GM18508 (cell line): ENCODE measurements at regions not wholly inside any gene's neighbourhood (a gene's known extent, or its start where the extent isn't known, plus 50 kb on each side); places are given as distances from the start of the nearest gene placed in this dataset.

Experiments used
- ATAC-seq: cut with Tn5 transposase; IDR thresholded peaks from one replicate; pipeline ENCODE4 v1.9.1; 2021; ENCODE audit warnings: moderate number of reproducible peaks; ENCODE audit not compliant: insufficient read depth, unreplicated experiment

DNA sequence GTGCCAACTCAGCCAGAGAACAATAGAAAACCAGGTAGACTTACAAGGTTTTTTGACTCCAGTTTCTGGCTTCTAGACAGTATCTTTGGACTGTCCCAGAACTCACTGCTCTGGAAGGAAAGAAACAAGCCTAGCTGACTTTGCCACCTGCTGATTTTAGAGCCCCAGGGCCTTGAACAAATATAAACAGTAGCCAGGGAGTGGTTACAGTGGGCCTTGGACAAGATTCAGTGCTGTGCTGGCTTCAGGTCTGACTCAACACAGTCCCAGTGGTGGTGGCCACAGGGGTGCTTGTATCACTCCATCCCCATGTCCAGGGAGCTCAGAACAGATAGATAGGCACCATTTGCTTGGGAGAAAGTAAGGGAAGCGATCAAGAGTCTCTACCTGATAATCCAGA is 694.1 kb upstream of the ADGRL3 start:
- no peak for ATAC-seq

DNA sequence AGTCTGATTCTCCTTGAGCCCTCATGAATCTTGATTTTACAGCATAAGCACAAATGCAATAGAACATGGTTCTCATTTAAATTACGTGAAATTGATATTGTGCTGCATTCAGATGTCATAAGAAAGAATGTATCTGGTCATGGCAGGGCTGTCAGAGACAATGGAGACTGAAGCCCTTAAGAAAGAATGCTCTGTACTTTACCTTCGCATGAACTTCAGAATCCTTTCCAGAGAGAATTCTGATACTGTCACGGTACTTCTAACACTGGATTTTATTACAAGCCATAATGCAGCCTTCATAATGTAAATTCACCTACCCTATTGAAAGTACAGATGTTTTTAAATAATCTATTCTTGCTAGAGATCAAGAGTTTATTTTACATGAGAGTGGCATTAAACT is 677.9 kb upstream of the ADGRL3 start:
- no peak for ATAC-seq

DNA sequence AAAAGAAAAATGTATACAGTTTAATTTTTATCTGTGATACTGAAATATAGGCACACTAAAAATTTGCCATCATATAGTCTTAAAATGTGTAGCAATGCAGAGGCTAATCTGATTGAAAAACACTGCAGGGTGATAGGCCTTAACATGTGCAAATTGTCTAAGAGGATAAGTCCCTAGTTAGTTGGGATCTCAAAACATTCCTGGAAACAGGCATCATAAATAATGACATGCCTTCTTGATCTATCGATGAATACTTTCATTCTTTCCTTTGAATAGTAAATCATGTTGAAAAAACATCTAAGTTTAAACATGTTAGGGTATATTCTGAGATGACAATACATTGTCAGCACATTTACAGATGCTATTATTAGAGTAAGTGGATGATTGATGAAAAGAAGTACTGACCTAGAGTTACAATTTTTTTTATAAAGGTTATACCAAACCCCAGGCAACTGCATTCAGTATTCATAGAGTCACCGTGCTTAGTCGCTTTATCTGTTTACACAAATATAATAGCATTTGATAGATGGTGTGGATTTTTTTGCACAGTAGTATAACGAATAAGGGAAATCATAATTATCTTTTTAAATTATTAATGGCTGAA is 668.2 kb upstream of the ADGRL3 start:
- no peak for ATAC-seq

DNA sequence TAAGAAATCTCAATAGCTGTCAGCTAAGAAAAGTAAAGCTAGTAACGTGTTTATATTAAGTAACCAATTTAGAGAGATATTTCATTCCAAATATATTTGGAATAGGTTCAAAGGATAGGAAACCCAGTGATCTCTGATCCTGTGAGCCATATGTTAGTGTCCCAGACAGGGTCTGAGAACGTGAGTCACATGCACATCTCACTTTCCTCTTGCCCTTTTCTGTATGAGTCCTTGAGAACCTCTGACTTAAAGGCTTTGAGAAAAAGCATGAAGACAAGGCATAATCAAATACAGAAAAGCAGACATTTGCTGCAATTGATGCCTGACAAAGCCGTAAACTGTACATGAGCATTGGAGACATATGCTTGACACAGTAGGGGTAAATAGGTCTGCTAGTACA is 655.1 kb upstream of the ADGRL3 start:
- no peak for ATAC-seq

DNA sequence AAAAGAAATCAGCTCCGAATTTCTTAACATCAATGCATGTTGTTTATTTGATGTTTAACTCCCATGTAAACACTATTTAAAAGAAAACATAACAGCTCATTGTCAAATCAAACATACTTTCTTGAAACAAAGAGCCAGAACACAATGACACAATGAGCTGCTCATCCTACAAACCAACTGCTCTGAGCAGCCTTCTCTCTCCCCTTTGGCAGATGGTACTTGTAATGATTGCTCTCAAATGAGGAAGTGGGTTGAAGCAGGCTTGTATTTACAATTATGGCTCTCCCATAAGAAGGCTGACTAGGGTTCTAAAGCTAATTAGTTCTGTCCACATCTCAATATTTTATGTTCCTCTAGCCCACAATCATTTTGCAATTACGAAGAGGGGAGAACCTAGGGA is 637.8 kb upstream of the ADGRL3 start:
- no peak for ATAC-seq

DNA sequence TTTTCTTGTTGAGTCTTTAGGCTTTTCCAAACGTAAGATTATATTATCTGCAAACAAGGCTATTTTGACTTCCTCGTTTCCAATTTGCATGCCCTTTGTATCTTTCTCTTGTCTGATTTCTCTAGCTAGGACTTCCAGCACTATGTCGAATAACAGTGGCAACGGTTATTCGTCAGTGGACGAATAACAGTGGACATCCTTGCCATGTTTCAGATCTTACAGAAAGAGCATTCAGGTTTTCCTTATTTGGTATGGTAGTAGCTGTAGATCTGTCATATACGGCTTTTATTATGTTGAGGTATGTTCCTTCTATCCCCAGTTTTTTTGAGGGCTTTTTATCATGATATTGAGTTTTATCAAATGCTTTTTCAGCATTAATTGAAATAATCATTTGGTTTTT is 634.6 kb upstream of the ADGRL3 start:
- no peak for ATAC-seq

DNA sequence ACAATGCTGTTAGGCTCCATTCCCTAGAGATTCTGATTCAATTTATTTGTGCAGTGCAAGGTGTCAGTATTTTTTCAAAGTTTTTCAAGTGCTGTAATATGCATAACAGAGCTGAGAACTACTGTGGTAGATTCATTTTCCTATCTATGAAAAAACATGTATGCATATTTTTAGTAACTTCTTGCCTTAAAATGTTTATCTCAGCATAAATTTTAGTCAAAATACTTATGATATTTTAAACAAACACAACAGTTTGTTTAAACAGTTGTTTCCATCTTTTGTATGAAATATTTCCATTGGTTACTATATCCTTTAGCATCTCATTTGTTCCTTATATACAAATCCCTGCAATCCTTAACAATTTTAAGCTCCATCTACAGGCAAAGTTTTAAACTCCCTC is 624.8 kb upstream of the ADGRL3 start:
- no peak for ATAC-seq

DNA sequence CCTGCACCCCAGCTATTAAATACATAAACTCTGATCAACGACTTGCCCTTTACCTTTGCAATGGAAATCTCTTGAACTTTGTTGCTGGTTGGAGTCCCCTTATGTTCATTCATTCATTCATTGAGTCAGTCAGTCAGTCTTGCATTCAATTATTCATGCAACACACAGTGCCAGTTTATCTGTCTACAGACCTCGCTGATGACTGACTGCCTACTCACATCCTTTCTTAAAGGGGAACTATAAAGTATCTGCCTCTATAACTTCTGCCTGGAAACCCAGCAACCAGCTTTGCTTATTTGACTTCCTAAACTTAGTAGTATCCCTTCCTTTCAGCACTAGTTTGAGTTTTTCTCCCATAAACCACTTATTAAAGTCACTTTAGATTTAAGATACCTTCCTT is 620.8 kb upstream of the ADGRL3 start:
- ATAC-seq, result no peak

DNA sequence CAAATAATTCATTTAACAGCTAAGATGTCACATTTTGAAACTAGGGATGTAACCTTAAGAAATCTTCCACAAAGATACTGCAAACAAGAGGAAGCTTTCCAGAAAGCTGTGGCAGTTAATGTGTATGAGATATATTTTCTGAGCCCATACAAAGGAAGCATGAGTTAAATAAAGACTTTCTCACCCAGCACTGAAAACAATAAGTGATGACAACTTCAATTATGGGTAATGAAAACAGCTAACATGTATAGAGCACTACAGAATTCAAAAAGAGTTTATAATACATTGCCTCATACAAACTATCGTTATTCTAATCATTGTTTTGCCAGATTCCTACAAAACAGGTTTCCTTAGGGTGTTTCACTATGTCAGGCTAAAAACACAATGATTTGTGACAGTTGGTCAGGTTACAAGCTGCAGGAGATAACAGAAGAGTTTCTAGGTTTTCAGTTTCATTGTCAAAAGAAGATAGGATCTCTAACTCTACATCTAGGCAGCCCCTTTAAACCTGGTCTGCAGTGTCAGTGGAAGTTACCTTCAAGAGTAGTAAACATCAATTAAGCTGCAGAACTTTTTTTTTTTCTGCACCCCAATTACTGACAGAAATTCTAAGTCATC is 618.1 kb upstream of the ADGRL3 start:
- ATAC-seq, result no peak

DNA sequence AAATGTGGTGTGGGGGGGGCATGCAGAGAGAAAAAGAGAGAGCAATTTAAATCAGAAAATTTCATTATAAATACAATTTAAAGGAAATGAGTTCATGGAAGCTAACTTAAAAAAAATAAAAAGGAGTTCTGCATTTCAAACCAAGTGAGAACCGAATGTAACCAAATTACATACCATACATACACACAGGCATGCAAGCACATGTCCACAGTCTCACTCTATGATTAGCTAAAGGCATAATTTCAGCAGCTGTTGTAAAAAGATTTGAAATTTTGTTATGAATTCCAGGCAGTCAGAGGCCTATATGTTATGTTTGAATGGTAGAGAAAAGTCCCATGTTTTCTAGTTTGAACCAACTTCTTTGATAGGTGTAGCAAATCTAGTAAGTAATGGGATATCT is 611.6 kb upstream of the ADGRL3 start:
- ATAC-seq, result no peak

DNA sequence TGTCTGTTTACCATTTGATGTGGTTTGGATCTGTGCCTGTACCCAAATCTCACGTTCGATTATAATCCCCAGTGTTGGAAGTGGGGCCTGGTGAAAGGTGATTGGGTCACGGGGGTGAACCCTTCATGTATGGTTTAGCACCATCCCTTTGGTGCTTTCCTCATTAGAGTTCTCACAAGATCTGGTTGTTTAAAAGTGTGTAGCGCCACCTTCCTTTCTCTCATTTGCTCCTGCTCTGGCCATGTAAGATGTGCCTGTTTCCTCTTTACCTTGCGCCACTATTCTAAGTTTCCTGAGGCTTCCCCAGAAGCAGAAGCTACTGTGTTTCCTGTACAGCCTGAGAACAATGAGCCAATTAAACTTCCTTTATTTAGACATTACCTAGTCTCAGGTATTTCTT is 610.7 kb upstream of the ADGRL3 start:
- ATAC-seq, result no peak

DNA sequence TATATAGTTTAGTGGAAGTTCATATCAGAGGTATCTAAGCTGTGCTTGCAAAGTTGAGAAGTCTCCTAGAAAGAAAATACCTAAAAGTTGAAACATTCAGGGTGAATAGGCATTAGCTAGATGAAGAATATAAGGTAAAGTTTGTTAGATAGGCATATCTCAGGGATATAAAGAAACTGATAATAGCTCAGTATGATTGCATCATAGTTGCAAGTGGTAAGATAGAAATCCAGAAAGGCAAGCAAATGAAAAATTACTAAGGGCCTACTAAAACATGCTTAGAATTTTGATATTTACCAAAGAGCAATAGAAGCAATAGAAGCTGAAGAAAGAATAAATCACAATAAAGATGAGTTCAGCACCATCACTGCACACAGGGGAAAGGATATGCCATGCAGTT is 610.0 kb upstream of the ADGRL3 start:
- ATAC-seq, result no peak

DNA sequence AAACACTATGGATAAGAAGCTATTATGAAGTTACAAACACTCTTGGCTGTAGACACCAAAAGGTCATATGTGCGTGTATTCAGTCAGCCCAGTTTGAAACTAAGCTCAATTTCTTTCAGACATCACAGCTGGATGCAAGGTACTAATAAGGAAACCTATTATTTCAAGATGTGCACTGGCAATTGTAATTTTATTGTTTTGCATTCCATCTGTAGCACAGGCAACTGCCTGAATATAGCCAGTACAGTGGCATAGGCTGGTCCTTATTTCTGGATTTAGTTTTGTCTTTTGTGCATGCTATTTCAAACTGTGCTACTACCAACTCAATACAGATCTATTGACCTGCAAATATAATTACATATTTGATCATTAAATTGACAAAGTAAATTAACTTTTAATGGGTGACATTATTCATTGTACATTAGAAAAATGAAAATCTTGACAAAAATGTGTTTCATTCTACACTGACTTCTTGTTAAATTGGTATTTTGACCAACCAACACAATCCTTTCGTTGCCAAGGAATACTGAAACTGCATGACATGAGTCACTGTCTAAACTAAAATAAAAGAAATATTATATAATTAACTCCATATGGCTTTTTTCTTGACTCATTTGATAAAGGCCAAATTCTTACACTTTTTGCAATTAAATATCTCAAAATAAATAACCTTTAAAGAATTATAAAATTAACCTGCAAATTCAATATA is 594.3 kb upstream of the ADGRL3 start:
- ATAC-seq, result no peak

DNA sequence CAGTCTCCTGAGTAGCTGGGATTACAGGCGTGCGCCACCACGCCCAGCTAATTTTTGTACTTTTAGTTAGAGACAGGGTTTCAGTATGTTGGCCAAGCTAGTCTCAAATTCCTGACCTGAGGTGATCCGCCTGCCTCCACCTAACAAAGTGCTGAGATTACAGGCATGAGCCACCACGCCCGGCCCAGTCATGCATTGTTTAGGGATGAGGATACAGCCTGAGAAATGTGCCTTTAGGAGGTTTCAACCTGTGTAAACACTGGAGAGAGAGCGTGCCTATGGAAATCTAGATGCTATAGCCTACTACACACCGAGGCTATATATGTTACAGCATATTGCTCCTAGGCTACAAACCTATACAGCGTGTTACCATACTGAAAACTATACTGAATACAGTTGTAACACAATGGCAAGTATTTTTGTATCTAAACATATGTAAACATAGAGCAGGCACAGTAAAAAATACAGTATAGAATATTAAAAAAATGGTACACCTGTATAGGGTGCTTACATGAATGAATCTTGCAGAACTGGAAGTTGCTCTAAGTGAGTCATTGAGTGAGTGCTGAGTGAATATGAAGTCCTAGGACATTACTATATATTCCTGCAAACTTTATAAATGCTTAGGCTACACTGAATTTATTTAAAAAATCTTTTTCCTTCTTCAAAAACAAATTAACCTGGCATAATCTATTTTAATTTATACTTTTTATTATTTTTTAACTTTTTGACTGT is 588.2 kb upstream of the ADGRL3 start:
- no peak for ATAC-seq

DNA sequence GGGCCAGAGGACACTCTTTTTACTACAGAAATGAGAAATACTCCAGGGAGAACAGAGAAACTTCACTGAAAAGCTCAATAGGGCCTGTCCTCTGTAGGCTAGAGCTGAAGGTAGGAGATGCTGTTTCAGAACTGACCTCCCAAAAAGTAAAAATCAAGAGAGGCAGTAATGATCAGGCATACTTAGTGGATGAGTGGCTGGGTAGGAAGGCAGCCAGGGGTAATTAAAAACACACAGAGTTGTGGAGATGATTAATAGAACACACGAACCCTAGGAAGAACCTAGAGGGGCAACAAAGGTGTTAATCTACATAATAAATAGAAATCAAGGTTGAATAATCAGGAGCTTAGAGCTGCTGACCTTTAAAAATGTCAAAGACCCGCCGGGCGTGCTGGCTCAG is 582.4 kb upstream of the ADGRL3 start:
- no peak for ATAC-seq

DNA sequence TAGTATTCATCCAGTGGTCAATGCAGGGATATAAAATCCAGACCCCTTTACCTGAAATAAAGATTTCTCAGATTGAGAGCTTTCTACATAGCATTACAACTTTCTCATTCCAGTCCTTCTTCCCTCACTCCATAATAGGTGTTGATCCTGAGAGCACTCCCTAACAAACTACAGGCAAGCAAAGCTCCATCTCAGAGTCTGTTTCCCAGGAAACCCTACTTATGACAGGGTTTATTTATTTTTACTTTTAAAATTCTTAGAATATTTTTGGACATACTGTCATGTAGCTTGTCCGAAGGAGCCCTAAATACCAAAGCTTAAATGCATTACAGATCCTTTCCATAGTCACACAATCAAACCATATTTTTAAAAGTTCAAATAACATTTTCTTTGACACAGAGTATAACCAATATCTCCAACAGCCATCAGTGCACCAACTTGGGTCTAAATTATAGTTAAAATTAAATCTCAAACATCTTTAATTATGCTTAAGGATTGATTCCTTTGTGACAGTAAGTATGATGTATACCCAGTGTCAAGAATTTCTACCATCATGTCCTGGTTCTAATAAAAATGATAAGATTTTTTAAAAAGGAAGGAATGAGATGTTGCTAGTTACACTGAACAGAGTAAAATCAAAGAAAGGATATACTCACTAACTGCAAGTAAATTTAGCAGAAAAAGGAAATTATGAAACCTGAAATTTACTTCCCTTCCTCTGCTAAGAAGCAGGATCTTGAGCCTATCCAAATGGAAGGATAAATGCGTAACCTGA is 580.4 kb upstream of the ADGRL3 start:
- no peak for ATAC-seq

DNA sequence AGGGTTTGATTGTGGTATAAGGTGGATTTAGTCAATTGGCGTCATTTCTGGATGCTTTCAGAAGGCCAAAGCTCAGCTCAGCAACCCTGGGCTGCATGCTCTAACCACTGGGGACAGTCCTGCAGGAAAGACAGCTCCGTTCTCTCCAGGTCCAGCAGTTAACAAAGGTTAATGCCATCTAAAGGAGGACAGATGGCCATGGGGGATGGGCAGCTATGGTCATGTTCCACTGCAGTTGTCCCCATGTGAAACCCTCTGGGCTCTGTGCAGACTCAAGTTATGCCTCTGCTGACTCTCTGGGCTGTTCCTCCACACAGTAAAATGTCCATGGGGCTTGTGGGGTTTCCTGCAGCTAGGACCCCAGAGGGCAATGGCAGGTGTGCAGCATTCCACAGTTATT is 562.1 kb upstream of the ADGRL3 start:
- no peak for ATAC-seq

DNA sequence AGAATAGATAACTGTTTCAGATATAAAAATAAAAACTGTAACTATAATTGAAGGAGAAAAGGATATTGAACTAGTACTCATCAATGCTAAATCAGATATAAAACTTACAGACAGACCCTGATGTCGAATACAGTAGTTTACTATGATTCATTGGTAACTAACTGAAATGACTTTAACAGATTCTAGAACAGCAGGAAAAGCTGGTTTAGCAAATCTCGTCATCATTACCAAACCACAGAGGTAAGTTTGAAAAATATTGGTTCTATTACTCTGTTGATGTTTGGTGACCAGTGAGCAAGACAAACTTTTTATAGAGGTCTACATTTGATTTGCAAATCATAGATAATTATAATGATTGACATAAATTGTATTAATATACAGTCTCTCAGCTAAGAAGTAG is 551.4 kb upstream of the ADGRL3 start:
- no peak for ATAC-seq

DNA sequence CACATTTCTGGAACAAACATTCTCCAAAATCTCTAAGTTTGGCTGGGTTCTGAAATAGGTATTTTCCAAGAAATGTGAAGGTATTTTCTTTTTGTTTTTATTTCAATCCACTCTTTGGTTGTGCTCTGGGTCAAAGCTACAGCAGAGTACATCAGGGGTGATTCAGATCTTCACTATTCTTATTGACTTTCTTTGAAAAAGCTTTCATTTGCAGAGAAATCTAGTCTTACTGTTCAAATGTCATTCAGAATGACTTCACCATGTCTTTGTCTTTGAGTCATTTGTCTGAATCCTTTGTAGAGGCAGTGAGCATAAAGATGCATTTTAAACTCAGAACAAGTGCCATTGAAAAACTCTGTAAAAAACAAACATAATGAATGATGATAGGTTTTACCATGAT is 547.2 kb upstream of the ADGRL3 start:
- no peak for ATAC-seq

DNA sequence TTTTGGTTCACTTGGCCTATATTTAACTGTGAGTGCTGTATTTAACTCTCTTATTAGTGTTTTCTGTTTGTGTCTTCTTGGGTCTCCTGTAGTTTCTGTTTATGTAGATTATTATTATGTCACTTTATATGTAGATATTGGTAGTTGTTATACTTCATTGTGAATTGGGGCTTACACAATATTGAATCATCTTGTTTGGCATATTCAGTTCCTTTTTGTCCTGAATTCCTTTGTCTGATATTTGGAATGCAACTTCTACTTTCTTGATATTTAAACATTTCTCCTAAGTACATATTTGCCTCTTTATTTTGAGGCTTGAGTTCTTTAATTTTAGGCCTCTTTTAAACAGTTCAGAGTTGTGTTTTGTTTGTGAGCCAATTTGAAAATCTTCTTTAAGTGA is 544.8 kb upstream of the ADGRL3 start:
- ATAC-seq, result no peak

DNA sequence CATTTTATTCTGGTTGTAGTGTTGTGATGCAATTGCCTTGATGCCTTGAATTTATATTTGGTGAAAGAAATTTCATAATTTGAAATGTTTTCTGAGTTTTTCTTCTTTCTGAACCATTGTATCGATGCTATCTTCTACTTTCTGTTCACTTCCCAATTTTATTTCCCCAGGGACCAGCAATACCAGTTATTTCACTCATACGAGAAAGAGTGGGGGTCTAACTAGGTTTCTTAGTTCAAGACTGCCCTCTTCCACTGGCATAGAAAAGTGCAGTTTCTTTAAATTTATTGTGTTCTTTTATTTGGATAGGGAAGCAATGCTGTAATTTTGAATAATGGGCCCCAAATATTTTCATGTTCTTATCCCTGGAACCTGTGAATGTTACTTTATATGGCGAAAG is 544.0 kb upstream of the ADGRL3 start:
- ATAC-seq, result no peak
